HG03039 (cell line): ENCODE measurements at regions not wholly inside any gene's neighbourhood (a gene's known extent, or its start where the extent isn't known, plus 50 kb on each side); places are given as distances from the start of the nearest gene placed in this dataset.
"Not testable (repeated sequence)": the region's sequence is repeated elsewhere in the genome, so short reads cannot be mapped to it uniquely, and the experiment has no call there.

ENCODE experiments used
- ATAC-seq: cut with Tn5 transposase; IDR thresholded peaks from one replicate; pipeline ENCODE4 v1.9.1; 2021; ENCODE audit warnings: mild to moderate bottlenecking, moderate library complexity; ENCODE audit not compliant: unreplicated experiment

- peak; percentile 73 for ATAC-seq
These were observed 359.1 kb downstream of the BARHL2 start for GRCh38 chr1:90357995-90358394.

GRCh38 chr1:90356991-90357390, 360.1 kb downstream of the BARHL2 start:
- ATAC-seq = no peak

- no peak for ATAC-seq
These were observed 361.0 kb downstream of the BARHL2 start for GRCh38 chr1:90356101-90356500.

GRCh38 chr1:90354704-90355103, 359.8 kb downstream of the ZNF326 start:
- ATAC-seq = no peak

- ATAC-seq = no peak
These were observed 356.1 kb downstream of the ZNF326 start for GRCh38 chr1:90351019-90351418.

- ATAC-seq = no peak
These were observed 354.6 kb downstream of the ZNF326 start for GRCh38 chr1:90349510-90349909.

GRCh38 chr1:90348934-90349333, 354.0 kb downstream of the ZNF326 start:
- no peak for ATAC-seq

- ATAC-seq = not testable (repeated sequence)
These were observed 353.5 kb downstream of the ZNF326 start for GRCh38 chr1:90348459-90348858.

- ATAC-seq = no peak
These were observed 352.5 kb downstream of the ZNF326 start for GRCh38 chr1:90347366-90347765.

- no peak for ATAC-seq
These were observed 351.8 kb downstream of the ZNF326 start for GRCh38 chr1:90346757-90347156.

- ATAC-seq = no peak
These were observed 351.4 kb downstream of the ZNF326 start for GRCh38 chr1:90346349-90346748.

GRCh38 chr1:90344963-90345730, 350.2 kb downstream of the ZNF326 start:
- ATAC-seq = no peak

GRCh38 chr1:90341516-90341915, 346.6 kb downstream of the ZNF326 start:
- ATAC-seq = no peak

- ATAC-seq = no peak
These were observed 345.7 kb downstream of the ZNF326 start for GRCh38 chr1:90340606-90341005.

- ATAC-seq = no peak
These were observed 344.9 kb downstream of the ZNF326 start for GRCh38 chr1:90339811-90340210.

GRCh38 chr1:90336552-90337324, 341.8 kb downstream of the ZNF326 start:
- ATAC-seq = no peak

- no peak for ATAC-seq
These were observed 340.6 kb downstream of the ZNF326 start for GRCh38 chr1:90335558-90335957.

- ATAC-seq = no peak
These were observed 339.2 kb downstream of the ZNF326 start for GRCh38 chr1:90334137-90334536.

- no peak for ATAC-seq
These were observed 330.3 kb downstream of the ZNF326 start for GRCh38 chr1:90325168-90325567.

- ATAC-seq = no peak
These were observed 327.3 kb downstream of the ZNF326 start for GRCh38 chr1:90322186-90322585.

- ATAC-seq = no peak
These were observed 325.0 kb downstream of the ZNF326 start for GRCh38 chr1:90319918-90320317.

GRCh38 chr1:90318431-90318830, 323.5 kb downstream of the ZNF326 start:
- ATAC-seq = no peak
